ENCODE measurements at regions not wholly inside any gene's neighbourhood (a gene's known extent, or its start where the extent isn't known, plus 50 kb on each side); places are given as distances from the start of the nearest gene placed in this dataset.

DNA sequence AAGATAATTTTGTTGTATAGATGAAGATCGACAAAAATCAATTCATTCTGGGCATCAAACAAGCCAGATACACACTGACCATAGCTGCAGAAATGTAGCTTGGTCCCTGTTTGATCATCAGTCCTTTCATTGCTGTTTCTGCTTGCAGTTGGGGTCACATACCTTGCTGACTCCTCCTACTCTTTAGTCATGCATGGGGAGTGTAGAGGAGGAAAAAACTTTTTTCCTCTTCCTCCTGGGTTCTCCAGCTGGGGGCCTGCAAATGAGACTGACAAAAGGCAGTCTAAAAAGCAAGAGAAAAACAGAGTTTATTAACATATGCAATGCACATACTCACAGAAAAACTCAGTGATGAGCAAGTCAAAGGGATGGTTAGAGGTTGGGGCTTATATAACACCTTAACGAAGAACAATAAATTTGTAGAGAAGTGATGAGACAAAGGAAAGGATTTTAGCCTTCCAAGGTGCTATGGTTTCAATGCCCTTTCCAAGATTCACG lies 105.8 kb downstream of the QRSL1 start:
- TF ChIP-seq, protein P1, sequence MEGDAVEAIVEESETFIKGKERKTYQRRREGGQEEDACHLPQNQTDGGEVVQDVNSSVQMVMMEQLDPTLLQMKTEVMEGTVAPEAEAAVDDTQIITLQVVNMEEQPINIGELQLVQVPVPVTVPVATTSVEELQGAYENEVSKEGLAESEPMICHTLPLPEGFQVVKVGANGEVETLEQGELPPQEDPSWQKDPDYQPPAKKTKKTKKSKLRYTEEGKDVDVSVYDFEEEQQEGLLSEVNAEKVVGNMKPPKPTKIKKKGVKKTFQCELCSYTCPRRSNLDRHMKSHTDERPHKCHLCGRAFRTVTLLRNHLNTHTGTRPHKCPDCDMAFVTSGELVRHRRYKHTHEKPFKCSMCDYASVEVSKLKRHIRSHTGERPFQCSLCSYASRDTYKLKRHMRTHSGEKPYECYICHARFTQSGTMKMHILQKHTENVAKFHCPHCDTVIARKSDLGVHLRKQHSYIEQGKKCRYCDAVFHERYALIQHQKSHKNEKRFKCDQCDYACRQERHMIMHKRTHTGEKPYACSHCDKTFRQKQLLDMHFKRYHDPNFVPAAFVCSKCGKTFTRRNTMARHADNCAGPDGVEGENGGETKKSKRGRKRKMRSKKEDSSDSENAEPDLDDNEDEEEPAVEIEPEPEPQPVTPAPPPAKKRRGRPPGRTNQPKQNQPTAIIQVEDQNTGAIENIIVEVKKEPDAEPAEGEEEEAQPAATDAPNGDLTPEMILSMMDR (IDR thresholded peaks at IDR 0.05) = no peak
- TF ChIP-seq POLR2A (IDR thresholded peaks at IDR 0.05) = no peak

All from thyroid gland (tissue), 4 donors.